ENCODE measurements at regions not wholly inside any gene's neighbourhood (a gene's known extent, or its start where the extent isn't known, plus 50 kb on each side); places are given as distances from the start of the nearest gene placed in this dataset.

DNA sequence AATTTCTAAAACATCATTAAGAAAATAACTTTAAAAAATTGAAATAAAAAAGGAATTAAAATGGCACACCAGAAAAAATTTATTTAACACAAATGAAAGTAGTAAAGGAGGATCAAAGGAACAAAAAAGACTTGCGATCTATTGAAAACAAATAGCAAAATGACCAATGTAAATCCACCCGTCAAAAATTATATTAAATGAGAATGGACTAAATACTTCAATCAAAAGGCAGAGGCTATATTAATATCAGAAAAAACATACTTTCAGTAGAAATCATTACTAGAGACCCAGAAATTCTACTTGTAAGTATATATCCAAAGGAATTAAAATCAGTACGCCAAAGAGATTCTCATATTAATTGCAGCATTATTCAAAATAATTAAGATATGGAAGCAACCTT lies 293.1 kb upstream of the SOX4 start:
- Histone ChIP-seq H3F3A (ENCODE audit: insufficient read depth, low read length) (no peaks in the 10 kb centered on the region), H3K4me2 (ENCODE audit: low read length) (no peak overlapping the region), H3K27ac (ENCODE audit: low read depth, low read length, poor library complexity, severe bottlenecking) (no peak overlapping the region), H3K79me2 (ENCODE audit: insufficient read depth, low read length) (no peaks in the 10 kb centered on the region), H3K4me1 (ENCODE audit: insufficient read depth, low read length, severe bottlenecking) (no peaks in the 10 kb centered on the region), H3K27me3 (ENCODE audit: insufficient read depth, low read length) (no peaks in the 10 kb centered on the region), H3K9me3 (ENCODE audit: low read length) (no peaks in the 10 kb centered on the region), H3K9ac (ENCODE audit: low read length) (no peak overlapping the region), H4K20me1 (ENCODE audit: insufficient read depth, low read length) (no peaks in the 10 kb centered on the region), H3K36me3 (ENCODE audit: insufficient read depth, low read length) (no peaks in the 10 kb centered on the region), H2AFZ (ENCODE audit: low read length) (no peak overlapping the region), H3K4me3 (ENCODE audit: low read depth, low read length, poor library complexity, severe bottlenecking) (no peak overlapping the region), H3K9me2 (ENCODE audit: low read depth, low read length) (no peaks in the 10 kb centered on the region)
- TF ChIP-seq, protein P1, sequence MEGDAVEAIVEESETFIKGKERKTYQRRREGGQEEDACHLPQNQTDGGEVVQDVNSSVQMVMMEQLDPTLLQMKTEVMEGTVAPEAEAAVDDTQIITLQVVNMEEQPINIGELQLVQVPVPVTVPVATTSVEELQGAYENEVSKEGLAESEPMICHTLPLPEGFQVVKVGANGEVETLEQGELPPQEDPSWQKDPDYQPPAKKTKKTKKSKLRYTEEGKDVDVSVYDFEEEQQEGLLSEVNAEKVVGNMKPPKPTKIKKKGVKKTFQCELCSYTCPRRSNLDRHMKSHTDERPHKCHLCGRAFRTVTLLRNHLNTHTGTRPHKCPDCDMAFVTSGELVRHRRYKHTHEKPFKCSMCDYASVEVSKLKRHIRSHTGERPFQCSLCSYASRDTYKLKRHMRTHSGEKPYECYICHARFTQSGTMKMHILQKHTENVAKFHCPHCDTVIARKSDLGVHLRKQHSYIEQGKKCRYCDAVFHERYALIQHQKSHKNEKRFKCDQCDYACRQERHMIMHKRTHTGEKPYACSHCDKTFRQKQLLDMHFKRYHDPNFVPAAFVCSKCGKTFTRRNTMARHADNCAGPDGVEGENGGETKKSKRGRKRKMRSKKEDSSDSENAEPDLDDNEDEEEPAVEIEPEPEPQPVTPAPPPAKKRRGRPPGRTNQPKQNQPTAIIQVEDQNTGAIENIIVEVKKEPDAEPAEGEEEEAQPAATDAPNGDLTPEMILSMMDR (IDR thresholded peaks at IDR 0.05; ENCODE audit: low read length): no peak
- no peak for TF ChIP-seq EZH2 (IDR thresholded peaks at IDR 0.05; ENCODE audit: borderline replicate concordance, low read length)

DNA sequence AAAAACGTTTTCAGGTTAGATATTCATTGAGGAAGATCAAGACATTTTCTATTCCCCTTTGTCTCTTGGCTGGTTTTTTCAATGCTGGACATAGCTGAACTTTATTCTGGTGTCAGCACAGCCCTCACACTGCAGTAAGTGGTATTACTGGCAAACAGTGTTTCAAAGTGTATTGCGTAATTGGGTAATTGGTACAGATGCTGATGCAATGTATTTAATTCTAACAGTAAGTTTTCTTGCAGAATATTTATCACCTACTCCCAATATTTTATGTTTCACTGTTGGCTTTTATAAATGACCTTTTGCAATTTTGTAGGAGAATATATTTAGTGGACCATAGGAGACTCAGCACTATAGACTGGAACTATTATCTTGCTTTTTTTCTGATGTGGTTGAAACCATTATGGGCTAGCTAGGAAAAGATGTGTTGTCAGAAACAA lies 287.6 kb upstream of the SOX4 start:
- no peaks in the 10 kb centered on the region for H3K9me2 ChIP-seq (ENCODE audit: low read depth, low read length)

DNA sequence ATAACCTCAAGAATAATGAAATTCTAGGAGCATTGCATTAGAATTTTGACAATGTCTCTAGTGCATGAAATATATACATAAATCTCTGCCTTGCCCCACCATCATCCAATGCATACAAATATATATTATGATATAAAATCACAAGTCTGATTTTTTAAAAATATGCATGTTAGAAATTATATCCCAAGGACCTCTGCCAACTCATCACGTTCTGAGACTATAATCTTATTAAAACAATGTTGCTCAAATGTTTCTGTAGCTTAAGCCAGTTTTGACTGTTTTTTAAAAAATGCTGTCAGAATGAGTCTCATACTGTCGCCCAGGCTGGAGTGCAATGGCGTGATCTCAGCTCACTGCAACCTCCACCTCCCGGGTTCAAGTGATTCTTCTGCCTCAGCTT lies 287.0 kb upstream of the SOX4 start:
- H4K20me1 ChIP-seq (ENCODE audit: insufficient read depth, low read length): no peaks in the 10 kb centered on the region
- no peaks in the 10 kb centered on the region for H3K9me2 ChIP-seq (ENCODE audit: low read depth, low read length)
- H3K79me2 ChIP-seq (ENCODE audit: insufficient read depth, low read length): no peaks in the 10 kb centered on the region
- no peaks in the 10 kb centered on the region for H3K27me3 ChIP-seq (ENCODE audit: insufficient read depth, low read length)
- no peak overlapping the region for H3K9ac ChIP-seq (ENCODE audit: low read length)
- H2AFZ ChIP-seq (ENCODE audit: low read length): no peak overlapping the region
- H3K4me1 ChIP-seq (ENCODE audit: insufficient read depth, low read length, severe bottlenecking): no peaks in the 10 kb centered on the region
- H3F3A ChIP-seq (ENCODE audit: insufficient read depth, low read length): no peaks in the 10 kb centered on the region
- H3K9me3 ChIP-seq (ENCODE audit: low read length): no peaks in the 10 kb centered on the region
- TF ChIP-seq, protein P1 (IDR thresholded peaks at IDR 0.05; ENCODE audit: low read length): no peak
- no peak for TF ChIP-seq EZH2 (IDR thresholded peaks at IDR 0.05; ENCODE audit: borderline replicate concordance, low read length)
- no peak overlapping the region for H3K4me2 ChIP-seq (ENCODE audit: low read length)
- H3K27ac ChIP-seq (ENCODE audit: low read depth, low read length, poor library complexity, severe bottlenecking): no peak overlapping the region
- no peak overlapping the region for H3K4me3 ChIP-seq (ENCODE audit: low read depth, low read length, poor library complexity, severe bottlenecking)
- no peaks in the 10 kb centered on the region for H3K36me3 ChIP-seq (ENCODE audit: insufficient read depth, low read length)

More for the DNA sequence above, 287.6 kb upstream of the SOX4 start:
- Histone ChIP-seq H3K9ac (ENCODE audit: low read length) (no peak overlapping the region), H3K27me3 (ENCODE audit: insufficient read depth, low read length) (no peaks in the 10 kb centered on the region), H3K4me3 (ENCODE audit: low read depth, low read length, poor library complexity, severe bottlenecking) (no peak overlapping the region), H3F3A (ENCODE audit: insufficient read depth, low read length) (no peaks in the 10 kb centered on the region), H2AFZ (ENCODE audit: low read length) (no peak overlapping the region), H4K20me1 (ENCODE audit: insufficient read depth, low read length) (no peaks in the 10 kb centered on the region), H3K79me2 (ENCODE audit: insufficient read depth, low read length) (no peaks in the 10 kb centered on the region), H3K9me3 (ENCODE audit: low read length) (no peaks in the 10 kb centered on the region), H3K4me2 (ENCODE audit: low read length) (no peak overlapping the region), H3K4me1 (ENCODE audit: insufficient read depth, low read length, severe bottlenecking) (no peaks in the 10 kb centered on the region), H3K27ac (ENCODE audit: low read depth, low read length, poor library complexity, severe bottlenecking) (no peak overlapping the region), H3K36me3 (ENCODE audit: insufficient read depth, low read length) (no peaks in the 10 kb centered on the region)
- TF ChIP-seq EZH2 (IDR thresholded peaks at IDR 0.05; ENCODE audit: borderline replicate concordance, low read length): no peak
- TF ChIP-seq, protein P1 (IDR thresholded peaks at IDR 0.05; ENCODE audit: low read length): no peak

Measured in OCI-LY1 (cell line).